ENCODE measurements at regions not wholly inside any gene's neighbourhood (a gene's known extent, or its start where the extent isn't known, plus 50 kb on each side); places are given as distances from the start of the nearest gene placed in this dataset.

GRCh38 chr9:18194316-18194715 is 279.6 kb upstream of the ADAMTSL1 start:
- Mint-ChIP-seq H3K9me3 (no peaks in the 10 kb centered on the region), H3K27ac (no peak overlapping the region), H3K4me1 (no peaks in the 10 kb centered on the region), H3K4me3 (no peak overlapping the region), H3K36me3 (no peaks in the 10 kb centered on the region)
- ATAC-seq (no peak), DNase-seq (ENCODE audit: low spot score in 2 of 2) (no peak)

DNA sequence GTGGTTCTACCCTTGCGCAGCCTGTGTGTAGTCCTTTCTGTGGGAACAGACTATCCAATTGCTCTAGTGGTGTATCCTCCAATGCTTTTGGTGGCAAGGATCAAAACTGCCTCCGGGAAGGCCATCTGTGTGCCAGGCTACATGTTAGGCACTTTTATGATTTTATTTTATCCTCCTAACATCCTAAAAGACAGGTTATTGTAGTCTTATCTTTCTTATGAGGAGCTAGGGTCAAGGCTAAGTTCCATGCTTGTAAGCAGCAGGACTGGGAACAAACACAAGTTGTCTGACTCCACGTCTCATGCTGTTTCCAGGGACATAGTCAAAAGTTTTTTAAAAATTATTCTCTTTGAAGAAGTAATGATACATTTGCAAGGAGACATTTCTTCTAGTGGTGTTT is 278.7 kb upstream of the ADAMTSL1 start:
- Mint-ChIP-seq H3K36me3 (no peaks in the 10 kb centered on the region), H3K4me3 (no peak overlapping the region), H3K27ac (no peak overlapping the region), H3K9me3 (no peaks in the 10 kb centered on the region), H3K4me1 (no peaks in the 10 kb centered on the region)
- DNase-seq (ENCODE audit: low spot score in 2 of 2) (no peak), ATAC-seq (no peak)

- Mint-ChIP-seq H3K27ac (no peak overlapping the region), H3K9me3 (peaks cover 4% of the 10 kb centered on the region), H3K4me1 (no peaks in the 10 kb centered on the region), H3K36me3 (no peaks in the 10 kb centered on the region), H3K4me3 (no peak overlapping the region)
- DNase-seq (ENCODE audit: low spot score in 2 of 2) (no peak), ATAC-seq (no peak)
Measured at GRCh38 chr9:18202924-18203323, 271.0 kb upstream of the ADAMTSL1 start.

GRCh38 chr9:18207735-18208134 is 266.2 kb upstream of the ADAMTSL1 start:
- no peaks in the 10 kb centered on the region for H3K4me1 Mint-ChIP-seq
- no peaks in the 10 kb centered on the region for H3K36me3 Mint-ChIP-seq
- peaks cover 4% of the 10 kb centered on the region for H3K9me3 Mint-ChIP-seq
- DNase-seq (ENCODE audit: low spot score in 2 of 2) (no peak), ATAC-seq (no peak)
- H3K27ac Mint-ChIP-seq: no peak overlapping the region
- H3K4me3 Mint-ChIP-seq: no peak overlapping the region

GRCh38 chr9:18208166-18209059 is 265.5 kb upstream of the ADAMTSL1 start:
- H3K4me1 Mint-ChIP-seq: no peaks in the 10 kb centered on the region
- H3K27ac Mint-ChIP-seq: no peak overlapping the region
- H3K36me3 Mint-ChIP-seq: no peaks in the 10 kb centered on the region
- H3K9me3 Mint-ChIP-seq: peaks cover 3% of the 10 kb centered on the region
- H3K4me3 Mint-ChIP-seq: no peak overlapping the region
- no peak for DNase-seq (ENCODE audit: low spot score in 2 of 2)
- no peak for ATAC-seq

DNA sequence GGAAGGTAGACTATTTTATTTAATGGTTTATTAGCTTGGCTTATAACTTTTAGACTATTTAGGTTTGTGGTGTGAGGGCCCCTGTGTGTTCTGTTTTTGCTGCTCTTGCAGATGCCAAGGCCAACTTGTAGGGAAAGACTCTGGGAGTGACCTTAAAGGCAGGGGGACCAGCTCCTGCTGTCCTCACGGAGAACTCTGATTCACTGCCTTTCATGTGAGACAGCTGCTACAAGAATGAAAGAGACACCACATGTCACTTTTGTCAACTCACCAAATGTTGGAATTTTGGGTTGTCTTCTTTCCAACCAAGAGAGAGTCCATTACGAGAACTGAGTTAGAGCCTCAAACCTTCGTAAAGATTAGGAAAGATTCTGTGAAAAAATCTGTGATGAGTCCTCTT is 258.3 kb upstream of the ADAMTSL1 start:
- Mint-ChIP-seq H3K36me3 (no peaks in the 10 kb centered on the region), H3K9me3 (peaks cover 3% of the 10 kb centered on the region), H3K4me3 (no peak overlapping the region), H3K4me1 (no peaks in the 10 kb centered on the region), H3K27ac (no peak overlapping the region)
- ATAC-seq (no peak), DNase-seq (ENCODE audit: low spot score in 2 of 2) (no peak)

- no peaks in the 10 kb centered on the region for H3K4me1 Mint-ChIP-seq
- DNase-seq (ENCODE audit: low spot score in 2 of 2) (no peak), ATAC-seq (no peak)
- H3K36me3 Mint-ChIP-seq: no peaks in the 10 kb centered on the region
- no peak overlapping the region for H3K27ac Mint-ChIP-seq
- peaks cover 3% of the 10 kb centered on the region for H3K9me3 Mint-ChIP-seq
- H3K4me3 Mint-ChIP-seq: no peak overlapping the region
Measured at GRCh38 chr9:18216376-18216775, 257.6 kb upstream of the ADAMTSL1 start.

DNA sequence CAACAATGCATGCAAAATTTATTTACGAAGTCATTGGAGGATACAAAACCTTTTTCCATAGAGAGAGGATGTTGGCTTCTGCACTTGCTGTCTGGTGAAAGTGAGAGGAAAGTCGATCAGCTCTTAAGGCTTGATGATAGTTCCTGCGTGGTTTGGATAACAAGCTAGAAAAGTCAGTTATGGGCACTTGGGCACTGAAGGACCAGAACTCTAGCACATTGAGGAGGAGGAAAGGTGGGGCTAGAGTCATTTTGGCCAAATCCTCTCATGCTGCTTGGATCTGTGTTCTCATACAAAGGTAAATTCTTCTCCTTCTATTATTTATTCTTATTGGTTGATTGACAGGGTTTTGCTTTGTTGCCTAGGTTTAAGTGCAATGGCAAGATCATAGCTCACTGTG is 245.9 kb upstream of the ADAMTSL1 start:
- H3K36me3 Mint-ChIP-seq: no peaks in the 10 kb centered on the region
- peaks cover 3% of the 10 kb centered on the region for H3K9me3 Mint-ChIP-seq
- ATAC-seq (no peak), DNase-seq (ENCODE audit: low spot score in 2 of 2) (no peak)
- no peaks in the 10 kb centered on the region for H3K4me1 Mint-ChIP-seq
- H3K27ac Mint-ChIP-seq: no peak overlapping the region
- no peak overlapping the region for H3K4me3 Mint-ChIP-seq

GRCh38 chr9:18229992-18230676 is 243.8 kb upstream of the ADAMTSL1 start:
- Mint-ChIP-seq H3K4me1 (no peaks in the 10 kb centered on the region), H3K4me3 (no peak overlapping the region), H3K9me3 (peaks cover 3% of the 10 kb centered on the region), H3K27ac (no peak overlapping the region), H3K36me3 (no peaks in the 10 kb centered on the region)
- DNase-seq (ENCODE audit: low spot score in 2 of 2) (no peak), ATAC-seq (no peak)

DNA sequence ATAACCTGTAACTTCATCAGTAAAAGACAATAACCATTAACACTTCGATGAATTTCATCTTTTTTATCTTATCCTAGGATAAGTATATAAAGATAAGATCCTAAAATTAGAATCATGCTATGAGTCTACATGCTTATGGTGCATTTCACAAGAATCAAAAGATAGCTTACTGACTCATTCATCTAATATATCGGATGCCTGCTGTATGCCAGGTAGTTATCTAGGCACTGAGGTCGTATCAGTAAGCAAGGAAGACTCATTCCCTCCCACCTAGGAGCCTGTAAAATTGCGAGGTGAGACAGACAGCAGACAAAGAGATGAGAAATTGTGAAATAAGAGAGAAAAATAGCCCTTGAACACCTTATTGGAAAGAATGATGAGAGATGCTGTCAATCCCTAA is 240.6 kb upstream of the ADAMTSL1 start:
- Mint-ChIP-seq H3K4me3 (no peak overlapping the region), H3K27ac (no peak overlapping the region), H3K4me1 (no peaks in the 10 kb centered on the region), H3K9me3 (peaks cover 3% of the 10 kb centered on the region), H3K36me3 (no peaks in the 10 kb centered on the region)
- DNase-seq (ENCODE audit: low spot score in 2 of 2) (no peak), ATAC-seq (no peak)

GRCh38 chr9:18233776-18234445 is 240.0 kb upstream of the ADAMTSL1 start:
- H3K27ac Mint-ChIP-seq: no peak overlapping the region
- no peak for ATAC-seq
- H3K36me3 Mint-ChIP-seq: no peaks in the 10 kb centered on the region
- H3K4me1 Mint-ChIP-seq: no peaks in the 10 kb centered on the region
- DNase-seq (ENCODE audit: low spot score in 2 of 2): no peak
- no peak overlapping the region for H3K4me3 Mint-ChIP-seq
- H3K9me3 Mint-ChIP-seq: peaks cover 3% of the 10 kb centered on the region

DNA sequence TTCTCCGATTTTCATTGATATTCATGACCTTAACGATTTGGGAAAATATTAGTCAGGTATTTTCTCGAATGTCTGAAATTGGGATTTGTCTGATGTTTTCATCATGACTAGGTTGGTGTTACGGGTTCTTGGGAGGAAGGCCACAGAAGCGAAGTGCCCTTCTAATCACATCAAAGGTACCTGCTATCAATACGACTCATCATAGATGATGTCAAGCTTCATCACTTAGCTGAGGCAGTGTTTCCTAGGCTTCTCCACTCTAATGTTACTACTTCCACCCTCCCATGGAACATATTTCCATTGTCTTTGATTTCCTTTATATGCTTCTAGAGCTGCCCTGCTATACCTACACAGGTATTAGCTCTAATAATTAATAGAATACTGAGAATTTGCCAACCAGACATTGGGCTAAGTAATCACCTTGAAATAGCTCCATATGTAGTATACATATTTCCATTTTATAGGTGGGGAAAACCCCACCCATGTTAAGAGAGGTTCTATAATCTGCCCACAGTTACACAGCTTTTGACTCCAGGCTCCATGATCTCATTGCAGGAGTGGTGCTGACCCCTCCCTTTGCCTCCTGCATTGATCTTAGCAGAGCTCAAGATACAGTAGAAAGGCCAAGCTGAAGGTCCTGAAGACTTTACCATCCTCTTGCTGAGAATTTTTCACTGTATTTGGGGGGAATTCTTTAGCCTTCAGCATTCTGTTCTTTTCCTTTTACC is 238.6 kb upstream of the ADAMTSL1 start:
- H3K9me3 Mint-ChIP-seq: peaks cover 3% of the 10 kb centered on the region
- H3K4me1 Mint-ChIP-seq: no peaks in the 10 kb centered on the region
- ATAC-seq: no peak
- no peak for DNase-seq (ENCODE audit: low spot score in 2 of 2)
- H3K4me3 Mint-ChIP-seq: no peak overlapping the region
- H3K27ac Mint-ChIP-seq: no peak overlapping the region
- no peaks in the 10 kb centered on the region for H3K36me3 Mint-ChIP-seq

- Mint-ChIP-seq H3K9me3 (peaks cover 5% of the 10 kb centered on the region), H3K36me3 (no peaks in the 10 kb centered on the region), H3K4me3 (no peak overlapping the region), H3K4me1 (no peaks in the 10 kb centered on the region), H3K27ac (no peak overlapping the region)
- DNase-seq (ENCODE audit: low spot score in 2 of 2): no peak
- ATAC-seq: no peak
Measured at GRCh38 chr9:18236336-18236735, 237.6 kb upstream of the ADAMTSL1 start.

DNA sequence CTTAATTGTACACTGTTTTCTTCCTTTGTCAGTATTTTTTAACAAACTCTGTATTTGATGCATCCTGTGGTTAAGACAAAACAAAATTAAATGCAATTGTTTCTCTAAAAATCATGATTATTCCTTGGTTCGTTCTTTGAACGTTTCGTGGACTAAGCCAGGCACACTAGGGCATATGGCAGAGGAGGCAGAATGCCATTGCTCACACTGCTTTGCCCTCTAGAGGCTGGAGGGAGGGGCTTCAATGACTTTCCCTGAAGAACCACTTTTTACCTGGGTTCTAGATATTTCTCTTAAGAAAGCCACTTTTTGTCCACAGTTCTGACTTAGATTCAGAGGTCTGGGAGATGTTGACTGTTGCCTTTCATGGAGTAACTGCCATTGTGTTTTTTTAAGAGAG is 236.2 kb upstream of the ADAMTSL1 start:
- Mint-ChIP-seq H3K27ac (no peak overlapping the region), H3K4me3 (no peak overlapping the region), H3K4me1 (no peaks in the 10 kb centered on the region)

GRCh38 chr9:18238254-18238653 is 235.7 kb upstream of the ADAMTSL1 start:
- H3K4me3 Mint-ChIP-seq: no peak overlapping the region
- no peak for ATAC-seq
- no peak for DNase-seq (ENCODE audit: low spot score in 2 of 2)
- H3K4me1 Mint-ChIP-seq: no peaks in the 10 kb centered on the region
- H3K9me3 Mint-ChIP-seq: peaks cover 3% of the 10 kb centered on the region
- no peak overlapping the region for H3K27ac Mint-ChIP-seq
- no peaks in the 10 kb centered on the region for H3K36me3 Mint-ChIP-seq

More for the DNA sequence above, 236.2 kb upstream of the ADAMTSL1 start:
- Mint-ChIP-seq H3K36me3 (no peaks in the 10 kb centered on the region), H3K9me3 (peaks cover 2% of the 10 kb centered on the region)
- no peak for DNase-seq (ENCODE audit: low spot score in 2 of 2)
- ATAC-seq: no peak

Data from stimulated activated effector memory CD8-positive, alpha-beta T cell treated with anti-CD3 and anti-CD28 coated beads, Interleukin-12 subunit alpha, Interleukin-12 subunit beta, amount 100 ng/mL, for 72 hours (primary cell).